ENCODE measurements at regions not wholly inside any gene's neighbourhood (a gene's known extent, or its start where the extent isn't known, plus 50 kb on each side); places are given as distances from the start of the nearest gene placed in this dataset.

GRCh38 chr22:27635435-27635834 lies 166.1 kb downstream of the MN1 start:
- peaks cover 2% of the 10 kb centered on the region for H3K27me3 ChIP-seq (ENCODE audit: control insufficient read depth, insufficient read depth, low read length)
- no peak for FAIRE-seq
- peaks cover 0 to 3% (median 0%) of the 10 kb centered on the region in 3 donors for H3K4me1 ChIP-seq (ENCODE audit: control insufficient read depth in 2 of 3, insufficient read depth in 2 of 3, low read depth in 1 of 3, low read length in 3 of 3)
- no peak overlapping the region for H3K4me3 ChIP-seq (ENCODE audit: low read length in 3 of 3)
- no peaks in the 10 kb centered on the region for H3K9me3 ChIP-seq (ENCODE audit: control insufficient read depth in 2 of 3, insufficient read depth in 1 of 3, low read length in 3 of 3)
- TF ChIP-seq CTCF (IDR thresholded peaks at IDR 0.05; ENCODE audit: borderline replicate concordance, extremely low read depth, insufficient read depth): no peak
- intact Hi-C loops (cut with DNase I): no loop called here
- H3K27ac ChIP-seq (ENCODE audit: low read depth in 2 of 2, low read length in 2 of 2): no peak overlapping the region
- H3K9ac ChIP-seq (ENCODE audit: low read length in 3 of 3): no peak overlapping the region
- H3K36me3 ChIP-seq (ENCODE audit: control insufficient read depth in 2 of 3, insufficient read depth in 3 of 3, low read length in 3 of 3): no peaks in the 10 kb centered on the region
- DNase-seq: no peak

GRCh38 chr22:27635852-27636251 lies 165.7 kb downstream of the MN1 start:
- no peak overlapping the region for H3K9ac ChIP-seq (ENCODE audit: low read length in 3 of 3)
- DNase-seq (no peak), FAIRE-seq (no peak)
- no peak overlapping the region for H3K4me3 ChIP-seq (ENCODE audit: low read length in 3 of 3)
- TF ChIP-seq CTCF (IDR thresholded peaks at IDR 0.05; ENCODE audit: borderline replicate concordance, extremely low read depth, insufficient read depth): no peak
- peaks cover 2% of the 10 kb centered on the region for H3K27me3 ChIP-seq (ENCODE audit: control insufficient read depth, insufficient read depth, low read length)
- H3K27ac ChIP-seq (ENCODE audit: low read depth in 2 of 2, low read length in 2 of 2): no peak overlapping the region
- intact Hi-C loops (cut with DNase I): no loop called here
- peaks cover 0 to 3% (median 0%) of the 10 kb centered on the region in 3 donors for H3K4me1 ChIP-seq (ENCODE audit: control insufficient read depth in 2 of 3, insufficient read depth in 2 of 3, low read depth in 1 of 3, low read length in 3 of 3)
- no peaks in the 10 kb centered on the region for H3K9me3 ChIP-seq (ENCODE audit: control insufficient read depth in 2 of 3, insufficient read depth in 1 of 3, low read length in 3 of 3)
- no peaks in the 10 kb centered on the region for H3K36me3 ChIP-seq (ENCODE audit: control insufficient read depth in 2 of 3, insufficient read depth in 3 of 3, low read length in 3 of 3)

- peaks cover 0 to 3% (median 0%) of the 10 kb centered on the region in 3 donors for H3K4me1 ChIP-seq (ENCODE audit: control insufficient read depth in 2 of 3, insufficient read depth in 2 of 3, low read depth in 1 of 3, low read length in 3 of 3)
- no peak overlapping the region for H3K9ac ChIP-seq (ENCODE audit: low read length in 3 of 3)
- H3K9me3 ChIP-seq (ENCODE audit: control insufficient read depth in 2 of 3, insufficient read depth in 1 of 3, low read length in 3 of 3): no peaks in the 10 kb centered on the region
- no peaks in the 10 kb centered on the region for H3K36me3 ChIP-seq (ENCODE audit: control insufficient read depth in 2 of 3, insufficient read depth in 3 of 3, low read length in 3 of 3)
- intact Hi-C loops (cut with DNase I): no loop called here
- TF ChIP-seq CTCF (IDR thresholded peaks at IDR 0.05; ENCODE audit: borderline replicate concordance, extremely low read depth, insufficient read depth): no peak
- FAIRE-seq: no peak
- no peak for DNase-seq
- H3K27ac ChIP-seq (ENCODE audit: low read depth in 2 of 2, low read length in 2 of 2): no peak overlapping the region
- no peak overlapping the region for H3K4me3 ChIP-seq (ENCODE audit: low read length in 3 of 3)
- H3K27me3 ChIP-seq (ENCODE audit: control insufficient read depth, insufficient read depth, low read length): peaks cover 2% of the 10 kb centered on the region
Observed at GRCh38 chr22:27636716-27637508, 164.6 kb downstream of the MN1 start.

Data from kidney (tissue), 13 donors.